Retinal pigment epithelial cell (primary cell): ENCODE measurements at regions not wholly inside any gene's neighbourhood (a gene's known extent, or its start where the extent isn't known, plus 50 kb on each side); places are given as distances from the start of the nearest gene placed in this dataset.

Experiments used
- DNase-seq: peaks from one replicate; pipeline ENCODE4 v3.0.0-alpha.2; 2010; ENCODE audit warnings: low read depth
- H3K4me3 ChIP-seq: 2 replicates; pipeline ENCODE4 v1.5.1; 2011; ENCODE audit warnings: mild to moderate bottlenecking, low read length, control low read depth, moderate library complexity
- CTCF ChIP-seq: conservative IDR thresholded peaks from 2 replicates; pipeline ENCODE4 v1.5.1; 2011; ENCODE audit warnings: low read depth, low read length, control low read depth, inconsistent platforms

- no peak overlapping the region for H3K4me3 ChIP-seq
- TF ChIP-seq CTCF: no peak
- peak; percentile 28 for DNase-seq
Measured at GRCh38 chr13:91232716-91233115, 114.8 kb upstream of the MIR17HG start.

DNA sequence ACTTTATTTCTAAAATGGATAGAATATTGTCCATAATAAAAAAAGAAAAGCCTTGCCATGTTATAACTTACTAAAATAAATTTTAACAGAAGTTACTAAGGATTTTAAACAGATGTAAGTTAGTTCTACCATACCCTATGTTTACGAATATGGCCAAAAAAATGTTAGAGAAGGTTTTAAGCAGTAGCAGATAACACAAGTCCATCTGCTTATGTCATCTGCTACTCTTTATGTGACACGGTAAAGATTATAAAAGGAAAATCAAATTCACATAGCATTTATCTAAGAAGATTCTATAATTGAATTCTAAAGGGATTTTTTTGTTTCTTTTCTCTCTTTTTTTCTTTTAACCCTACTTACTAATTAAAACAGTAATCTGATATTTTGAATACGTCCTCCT, 114.2 kb upstream of the MIR17HG start:
- no peak for TF ChIP-seq CTCF
- no peak overlapping the region for H3K4me3 ChIP-seq
- no peak for DNase-seq

- DNase-seq: no peak
- H3K4me3 ChIP-seq: no peak overlapping the region
- TF ChIP-seq CTCF: no peak
Measured at GRCh38 chr13:91236182-91236581, 111.3 kb upstream of the MIR17HG start.

DNA sequence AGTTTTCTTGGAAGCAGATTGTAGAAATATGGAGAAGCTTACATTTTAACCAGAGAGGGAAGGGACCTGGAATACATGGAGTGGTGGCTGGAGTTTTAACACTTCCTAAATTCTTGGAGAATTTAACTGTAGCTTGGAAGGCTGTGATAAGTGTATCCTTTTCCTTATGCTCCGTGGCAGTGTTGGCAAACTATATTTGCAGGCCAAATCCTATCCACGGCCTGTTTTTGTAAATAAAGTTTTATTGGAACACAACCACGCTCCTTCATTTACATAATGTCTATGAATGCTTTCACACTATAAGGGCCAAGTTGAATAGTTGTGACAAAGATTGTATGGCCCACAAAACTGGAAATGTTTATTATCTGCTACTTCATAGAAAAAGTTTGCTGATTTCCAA, 110.6 kb upstream of the MIR17HG start:
- TF ChIP-seq CTCF: no peak
- DNase-seq: no peak
- no peak overlapping the region for H3K4me3 ChIP-seq

- TF ChIP-seq CTCF: no peak
Measured at GRCh38 chr13:91238036-91238435, 109.5 kb upstream of the MIR17HG start.

DNA sequence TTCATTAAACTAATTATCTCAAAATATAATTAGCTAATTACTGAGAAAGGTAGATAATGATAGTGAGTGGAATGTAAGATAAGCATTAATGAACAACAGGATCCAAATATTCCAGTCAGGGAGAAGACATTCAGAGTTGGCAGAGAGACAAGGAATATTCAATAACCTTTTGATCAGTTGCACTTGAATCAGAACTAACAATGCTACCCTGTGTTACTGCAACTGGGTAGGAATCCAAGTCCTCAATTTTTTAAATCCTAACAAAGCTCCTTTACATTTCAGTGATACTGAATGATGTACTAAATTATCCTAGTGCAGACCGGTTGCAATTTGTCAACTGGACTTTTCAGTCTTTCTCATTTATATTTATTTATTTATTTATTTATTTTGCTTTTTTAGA, 107.1 kb upstream of the MIR17HG start:
- H3K4me3 ChIP-seq: no peak overlapping the region
- no peak for DNase-seq
- no peak for TF ChIP-seq CTCF

More at GRCh38 chr13:91238036-91238435, 109.5 kb upstream of the MIR17HG start:
- no peak overlapping the region for H3K4me3 ChIP-seq
- no peak for DNase-seq

DNA sequence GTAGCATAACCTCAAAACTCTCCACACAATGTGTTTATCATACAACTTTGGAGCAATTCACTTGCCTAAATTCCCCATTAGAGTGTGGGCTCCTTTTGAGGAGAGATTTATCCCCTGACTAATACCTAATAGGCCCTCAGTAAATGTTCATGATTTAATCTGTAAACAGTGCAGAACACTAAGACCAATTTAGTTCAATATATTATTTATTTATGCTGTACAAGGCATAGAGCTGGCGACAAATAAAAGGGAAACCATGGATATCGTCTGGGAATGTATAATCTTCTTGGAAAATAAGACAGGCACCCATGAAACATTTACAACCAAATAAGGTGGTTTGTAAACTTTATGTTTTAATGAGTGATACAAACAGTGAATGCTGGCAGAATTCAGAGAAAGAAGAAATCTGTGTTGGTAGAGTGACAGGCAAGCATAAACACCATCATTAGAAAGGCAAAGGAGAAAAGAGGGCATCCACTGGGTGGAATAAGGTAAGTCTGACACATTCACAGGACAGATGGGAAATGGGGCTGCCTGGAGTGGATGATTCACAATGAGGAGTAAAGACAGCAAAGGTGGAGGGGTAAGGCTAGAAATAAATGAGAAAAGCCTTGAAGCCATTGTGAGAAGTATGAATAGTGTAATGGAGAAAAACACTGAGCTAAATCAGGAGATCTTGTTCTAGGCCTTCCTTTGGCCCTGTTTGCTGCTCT, 106.1 kb upstream of the MIR17HG start:
- TF ChIP-seq CTCF: no peak
- DNase-seq: peak; percentile 11
- H3K4me3 ChIP-seq: no peak overlapping the region
